ENCODE measurements at regions not wholly inside any gene's neighbourhood (a gene's known extent, or its start where the extent isn't known, plus 50 kb on each side); places are given as distances from the start of the nearest gene placed in this dataset.
A peak's percentile ranks its signal among the peaks of the same experiment; 100 is the strongest.

- Mint-ChIP-seq H3K36me3 (ENCODE audit: low read depth) (no peaks in the 10 kb centered on the region), H3K4me3 (no peak overlapping the region), H3K9me3 (no peaks in the 10 kb centered on the region), H3K27ac (no peak overlapping the region), H3K4me1 (ENCODE audit: low read depth) (no peaks in the 10 kb centered on the region), H3K27me3 (ENCODE audit: low read depth) (peaks cover 7% of the 10 kb centered on the region)
- no peak for DNase-seq
- intact Hi-C loops (cut with micrococcal nuclease) = no loop called here
- CTCF ChIA-PET = interaction anchor here (1.7 kb wide), 1 partner anchor 16 kb away, joined by 7 read pairs; no protein-coding TSS in a partner anchor
These were observed 145.9 kb upstream of the TPRG1 start for GRCh38 chr3:189025866-189026265.

GRCh38 chr3:189027626-189028155 lies 144.1 kb upstream of the TPRG1 start:
- H3K36me3 Mint-ChIP-seq (ENCODE audit: low read depth) = no peaks in the 10 kb centered on the region
- DNase-seq = no peak
- no peaks in the 10 kb centered on the region for H3K4me1 Mint-ChIP-seq (ENCODE audit: low read depth)
- peaks cover 9% of the 10 kb centered on the region for H3K27me3 Mint-ChIP-seq (ENCODE audit: low read depth)
- intact Hi-C loops (cut with micrococcal nuclease) = no loop called here
- H3K27ac Mint-ChIP-seq = no peak overlapping the region
- H3K9me3 Mint-ChIP-seq = no peaks in the 10 kb centered on the region
- CTCF ChIA-PET = interaction anchor here (1.7 kb wide), 1 partner anchor 14 kb away, joined by 7 read pairs; no protein-coding TSS in a partner anchor
- no peak overlapping the region for H3K4me3 Mint-ChIP-seq

- peak; percentile 14 for DNase-seq
- H3K9me3 Mint-ChIP-seq = no peaks in the 10 kb centered on the region
- intact Hi-C loops (cut with micrococcal nuclease) = loop anchor here (1.0 kb wide), 2 partner anchors 122 to 251 kb away; no protein-coding TSS in a partner anchor
- H3K36me3 Mint-ChIP-seq (ENCODE audit: low read depth) = no peaks in the 10 kb centered on the region
- no peak overlapping the region for H3K27ac Mint-ChIP-seq
- peaks cover 29% of the 10 kb centered on the region for H3K4me1 Mint-ChIP-seq (ENCODE audit: low read depth)
- CTCF ChIA-PET = interaction anchor here (0.6 to 2.4 kb wide), 13 partner anchors 11 to 1301 kb away, joined by 3 to 15 read pairs (median 3); no protein-coding TSS in a partner anchor
- H3K27me3 Mint-ChIP-seq (ENCODE audit: low read depth) = peaks cover under 1% of the 10 kb centered on the region
- H3K4me3 Mint-ChIP-seq = no peak overlapping the region
These were observed 132.7 kb upstream of the TPRG1 start for GRCh38 chr3:189038773-189039745.

GRCh38 chr3:189040656-189041335 lies 131.0 kb upstream of the TPRG1 start:
- intact Hi-C loops (cut with micrococcal nuclease) = loop anchor here (1.0 to 10.0 kb wide), 9 partner anchors 31 to 1301 kb away; no protein-coding TSS in a partner anchor
- no peak for DNase-seq
- Mint-ChIP-seq H3K4me3 (no peak overlapping the region), H3K9me3 (no peaks in the 10 kb centered on the region), H3K36me3 (ENCODE audit: low read depth) (no peaks in the 10 kb centered on the region), H3K27ac (no peak overlapping the region), H3K27me3 (ENCODE audit: low read depth) (peaks cover 2% of the 10 kb centered on the region), H3K4me1 (ENCODE audit: low read depth) (peaks cover 29% of the 10 kb centered on the region)
- CTCF ChIA-PET = interaction anchor here (0.6 to 2.6 kb wide), 20 partner anchors 9 to 1301 kb away, joined by 3 to 19 read pairs (median 6); no protein-coding TSS in a partner anchor

GRCh38 chr3:189041482-189042090 lies 130.2 kb upstream of the TPRG1 start:
- CTCF ChIA-PET = interaction anchor here (0.6 to 2.6 kb wide), 29 partner anchors 8 to 1302 kb away, joined by 3 to 19 read pairs (median 5); no protein-coding TSS in a partner anchor
- H3K27ac Mint-ChIP-seq = no peak overlapping the region

GRCh38 chr3:189042832-189043231 lies 128.9 kb upstream of the TPRG1 start:
- Mint-ChIP-seq H3K27me3 (ENCODE audit: low read depth) (peaks cover 9% of the 10 kb centered on the region), H3K4me3 (no peak overlapping the region), H3K9me3 (no peaks in the 10 kb centered on the region), H3K36me3 (ENCODE audit: low read depth) (no peaks in the 10 kb centered on the region), H3K27ac (no peak overlapping the region), H3K4me1 (ENCODE audit: low read depth) (peaks cover 29% of the 10 kb centered on the region)
- CTCF ChIA-PET = interaction anchor here (1.0 to 2.6 kb wide), 6 partner anchors 8 to 899 kb away, joined by 3 to 19 read pairs (median 5); no protein-coding TSS in a partner anchor
- intact Hi-C loops (cut with micrococcal nuclease) = loop anchor here (5.0 to 10.0 kb wide), 3 partner anchors 216 to 532 kb away; no protein-coding TSS in a partner anchor
- no peak for DNase-seq

More at GRCh38 chr3:189041482-189042090, 130.2 kb upstream of the TPRG1 start:
- no peak overlapping the region for H3K4me3 Mint-ChIP-seq
- H3K27me3 Mint-ChIP-seq (ENCODE audit: low read depth) = peaks cover 3% of the 10 kb centered on the region
- DNase-seq = peak; percentile 90
- intact Hi-C loops (cut with micrococcal nuclease) = loop anchor here (1.0 to 10.0 kb wide), 9 partner anchors 30 to 1302 kb away; no protein-coding TSS in a partner anchor
- no peaks in the 10 kb centered on the region for H3K9me3 Mint-ChIP-seq
- no peaks in the 10 kb centered on the region for H3K36me3 Mint-ChIP-seq (ENCODE audit: low read depth)
- H3K4me1 Mint-ChIP-seq (ENCODE audit: low read depth) = peaks cover 29% of the 10 kb centered on the region

- H3K4me3 Mint-ChIP-seq = no peak overlapping the region
- CTCF ChIA-PET = interaction anchor here (1.1 to 1.6 kb wide), 2 partner anchors 9 to 95 kb away, joined by 3 to 8 read pairs; no protein-coding TSS in a partner anchor
These were observed 122.1 kb upstream of the TPRG1 start for GRCh38 chr3:189049458-189050236.

GRCh38 chr3:189053322-189053721 lies 118.4 kb upstream of the TPRG1 start:
- DNase-seq = no peak
- intact Hi-C loops (cut with micrococcal nuclease) = no loop called here
- CTCF ChIA-PET = interaction anchor here (1.1 kb wide), 1 partner anchor 142 kb away, joined by 3 read pairs; no protein-coding TSS in a partner anchor
- Mint-ChIP-seq H3K27ac (no peak overlapping the region), H3K36me3 (ENCODE audit: low read depth) (no peaks in the 10 kb centered on the region), H3K27me3 (ENCODE audit: low read depth) (peaks cover 15% of the 10 kb centered on the region), H3K4me3 (no peak overlapping the region), H3K9me3 (no peaks in the 10 kb centered on the region), H3K4me1 (ENCODE audit: low read depth) (peaks cover 8% of the 10 kb centered on the region)

More at GRCh38 chr3:189049458-189050236, 122.1 kb upstream of the TPRG1 start:
- Mint-ChIP-seq H3K27ac (no peak overlapping the region), H3K9me3 (no peaks in the 10 kb centered on the region), H3K27me3 (ENCODE audit: low read depth) (peaks cover 24% of the 10 kb centered on the region), H3K36me3 (ENCODE audit: low read depth) (no peaks in the 10 kb centered on the region), H3K4me1 (ENCODE audit: low read depth) (peaks cover 8% of the 10 kb centered on the region)
- intact Hi-C loops (cut with micrococcal nuclease) = loop anchor here (2.0 to 10.0 kb wide), 3 partner anchors 261 to 525 kb away; no protein-coding TSS in a partner anchor
- peak; percentile 33 for DNase-seq

GRCh38 chr3:189056646-189057335 lies 115.0 kb upstream of the TPRG1 start:
- Mint-ChIP-seq H3K27me3 (ENCODE audit: low read depth) (peaks cover 7% of the 10 kb centered on the region), H3K4me3 (no peak overlapping the region), H3K4me1 (ENCODE audit: low read depth) (no peaks in the 10 kb centered on the region), H3K36me3 (ENCODE audit: low read depth) (no peaks in the 10 kb centered on the region), H3K27ac (no peak overlapping the region), H3K9me3 (no peaks in the 10 kb centered on the region)
- CTCF ChIA-PET = no interaction called here
- intact Hi-C loops (cut with micrococcal nuclease) = no loop called here
- DNase-seq = no peak

- peaks cover under 1% of the 10 kb centered on the region for H3K9me3 Mint-ChIP-seq
- DNase-seq = no peak
- peaks cover 3% of the 10 kb centered on the region for H3K27me3 Mint-ChIP-seq (ENCODE audit: low read depth)
- H3K4me3 Mint-ChIP-seq = no peak overlapping the region
- intact Hi-C loops (cut with micrococcal nuclease) = no loop called here
- CTCF ChIA-PET = no interaction called here
- no peak overlapping the region for H3K27ac Mint-ChIP-seq
- H3K4me1 Mint-ChIP-seq (ENCODE audit: low read depth) = no peaks in the 10 kb centered on the region
- no peaks in the 10 kb centered on the region for H3K36me3 Mint-ChIP-seq (ENCODE audit: low read depth)
These were observed 114.4 kb upstream of the TPRG1 start for GRCh38 chr3:189057369-189057768.
